ENCODE measurements at regions not wholly inside any gene's neighbourhood (a gene's known extent, or its start where the extent isn't known, plus 50 kb on each side); places are given as distances from the start of the nearest gene placed in this dataset.

GRCh38 chrX:46447384-46447783 lies 97.8 kb downstream of the ZNF674 start:
- no peak for DNase-seq (ENCODE audit: low read depth in 2 of 2)

- DNase-seq (ENCODE audit: low read depth in 2 of 2) = peak; percentile 36 to 44
Measured at GRCh38 chrX:46446727-46447378, 98.4 kb downstream of the ZNF674 start.

- peak in 1 of 2 experiments; percentile 9 for DNase-seq (ENCODE audit: low read depth in 2 of 2)
Measured at GRCh38 chrX:46444011-46444410, 101.2 kb downstream of the ZNF674 start.

- no peak for DNase-seq (ENCODE audit: low read depth in 2 of 2)
Measured at GRCh38 chrX:46436744-46437143, 108.5 kb downstream of the ZNF674 start.

- no peak for DNase-seq (ENCODE audit: low read depth in 2 of 2)
Measured at GRCh38 chrX:46433892-46434291, 111.3 kb downstream of the ZNF674 start.

- DNase-seq (ENCODE audit: low read depth in 2 of 2) = peak; percentile 21 to 22
Measured at GRCh38 chrX:46408553-46409407, 136.4 kb downstream of the ZNF674 start.

GRCh38 chrX:46407753-46408130 lies 137.5 kb downstream of the ZNF674 start:
- no peak for DNase-seq (ENCODE audit: low read depth in 2 of 2)

GRCh38 chrX:46407036-46407752 lies 138.0 kb downstream of the ZNF674 start:
- DNase-seq (ENCODE audit: low read depth in 2 of 2) = no peak

- DNase-seq (ENCODE audit: low read depth in 2 of 2) = no peak
Measured at GRCh38 chrX:46404774-46405173, 140.4 kb downstream of the ZNF674 start.

GRCh38 chrX:46400530-46401443 lies 144.4 kb downstream of the ZNF674 start:
- DNase-seq (ENCODE audit: low read depth in 2 of 2) = no peak

GRCh38 chrX:46398874-46399273 lies 146.3 kb downstream of the ZNF674 start:
- DNase-seq (ENCODE audit: low read depth in 2 of 2) = no peak

GRCh38 chrX:46398126-46398525 lies 147.1 kb downstream of the ZNF674 start:
- no peak for DNase-seq (ENCODE audit: low read depth in 2 of 2)

GRCh38 chrX:46386511-46386910 lies 158.7 kb downstream of the ZNF674 start:
- no peak for DNase-seq (ENCODE audit: low read depth in 2 of 2)

- DNase-seq (ENCODE audit: low read depth in 2 of 2) = no peak
Measured at GRCh38 chrX:46383006-46383405, 162.2 kb downstream of the ZNF674 start.

GRCh38 chrX:46382595-46382994 lies 162.6 kb downstream of the ZNF674 start:
- DNase-seq (ENCODE audit: low read depth in 2 of 2) = no peak

GRCh38 chrX:46381630-46382029 lies 163.6 kb downstream of the ZNF674 start:
- DNase-seq (ENCODE audit: low read depth in 2 of 2) = peak in 1 of 2 experiments; percentile 1

GRCh38 chrX:46380148-46380752 lies 165.0 kb downstream of the ZNF674 start:
- DNase-seq (ENCODE audit: low read depth in 2 of 2) = no peak

- DNase-seq (ENCODE audit: low read depth in 2 of 2) = peak; percentile 33 to 36
Measured at GRCh38 chrX:46376246-46376885, 168.9 kb downstream of the ZNF674 start.

GRCh38 chrX:46375831-46376230 lies 169.4 kb downstream of the ZNF674 start:
- no peak for DNase-seq (ENCODE audit: low read depth in 2 of 2)

GRCh38 chrX:46374371-46374770 lies 170.8 kb downstream of the ZNF674 start:
- DNase-seq (ENCODE audit: low read depth in 2 of 2) = no peak

GRCh38 chrX:46367491-46367890 lies 177.7 kb downstream of the ZNF674 start:
- no peak for DNase-seq (ENCODE audit: low read depth in 2 of 2)
